CD4-positive, alpha-beta T cell treated with Interleukin-12 subunit alpha and Interleukin-12 subunit beta, for 1 hour (primary cell): ENCODE measurements at regions not wholly inside any gene's neighbourhood (a gene's known extent, or its start where the extent isn't known, plus 50 kb on each side); places are given as distances from the start of the nearest gene placed in this dataset.

Experiments
- DNase-seq: peaks from one replicate; pipeline ENCODE4 v3.0.0-alpha.2; 2020

DNA sequence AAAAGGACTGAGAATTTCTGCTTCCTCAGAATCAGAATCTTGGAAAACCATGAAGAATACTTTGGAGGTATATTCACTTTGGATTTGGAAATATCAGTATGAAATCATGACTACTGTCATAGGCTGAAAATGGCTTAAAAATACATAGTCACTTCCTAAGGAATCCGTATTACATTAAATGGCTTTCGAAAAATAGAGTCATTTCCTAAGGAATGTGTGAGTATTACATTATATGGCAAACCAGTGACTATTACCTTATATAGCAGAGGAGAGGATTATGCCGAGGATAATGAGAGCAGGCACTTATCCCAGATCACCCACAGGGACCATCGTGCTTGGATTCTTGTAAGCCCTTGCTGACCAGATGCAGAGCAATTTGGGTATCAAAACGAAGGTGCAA is 1471.8 kb downstream of the EFNB2 start:
- DNase-seq, result no peak

DNA sequence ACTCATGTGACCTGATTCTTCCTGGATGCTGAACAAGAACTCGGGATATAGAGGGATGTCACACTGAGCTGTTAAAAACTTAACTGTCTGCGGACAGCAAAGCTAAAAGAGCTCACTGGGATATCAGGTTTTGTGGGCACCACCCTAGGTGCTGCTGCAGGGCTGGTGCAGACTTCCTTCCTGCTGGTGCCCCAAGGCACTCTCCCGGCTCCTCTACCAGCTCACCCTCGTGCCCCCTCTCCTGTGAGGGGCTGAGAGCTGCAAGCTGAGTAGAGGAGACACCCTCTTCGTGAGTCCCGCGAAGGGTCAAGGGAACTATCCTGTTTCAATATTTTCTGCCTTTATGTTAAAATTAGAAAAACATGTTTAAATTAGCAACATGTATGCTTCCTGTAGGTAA is 1475.7 kb downstream of the EFNB2 start:
- no peak for DNase-seq

GRCh38 chr13:105058517-105058916 is 1476.9 kb downstream of the EFNB2 start:
- DNase-seq, result no peak

- no peak for DNase-seq
Observed at GRCh38 chr13:105052711-105053110, 1482.8 kb downstream of the EFNB2 start.

DNA sequence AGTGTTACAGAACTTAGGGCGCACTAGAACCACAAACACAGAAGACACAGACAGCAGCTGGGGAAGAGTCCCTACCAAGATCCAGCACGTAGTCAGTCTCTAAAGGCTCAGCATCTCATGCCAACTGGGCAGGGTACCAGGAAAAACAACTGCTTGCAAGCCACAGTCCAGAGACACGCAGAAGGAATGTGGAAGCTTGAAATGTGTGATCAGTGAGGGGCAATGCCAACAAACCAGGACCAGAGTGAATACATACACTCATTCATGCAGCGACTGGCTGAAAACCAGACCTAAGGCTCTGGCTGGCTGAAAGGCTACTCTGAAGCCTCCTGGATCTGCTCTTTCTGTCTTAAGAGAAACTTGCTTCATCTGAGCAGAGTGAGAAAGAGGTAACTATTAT is 1484.8 kb downstream of the EFNB2 start:
- no peak for DNase-seq

DNA sequence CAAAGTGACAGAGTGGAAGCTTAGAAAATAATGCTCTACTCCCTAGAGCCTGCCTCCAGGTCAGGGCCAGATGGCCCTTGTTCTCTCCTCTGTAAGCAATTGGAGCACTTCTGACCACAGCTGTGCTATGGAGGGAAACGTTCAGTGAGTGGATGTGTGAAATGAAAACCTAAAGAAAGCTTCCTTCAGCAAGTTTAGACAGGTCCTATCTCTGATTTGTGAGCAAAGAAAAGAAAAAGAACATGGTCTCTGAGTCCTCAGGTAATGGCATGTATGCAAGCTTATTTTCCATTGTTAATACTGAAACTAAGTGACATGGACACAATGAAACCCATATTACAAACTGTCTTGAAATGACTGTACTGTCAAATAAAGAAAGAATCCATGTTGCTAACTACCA is 1486.8 kb downstream of the EFNB2 start:
- no peak for DNase-seq

DNA sequence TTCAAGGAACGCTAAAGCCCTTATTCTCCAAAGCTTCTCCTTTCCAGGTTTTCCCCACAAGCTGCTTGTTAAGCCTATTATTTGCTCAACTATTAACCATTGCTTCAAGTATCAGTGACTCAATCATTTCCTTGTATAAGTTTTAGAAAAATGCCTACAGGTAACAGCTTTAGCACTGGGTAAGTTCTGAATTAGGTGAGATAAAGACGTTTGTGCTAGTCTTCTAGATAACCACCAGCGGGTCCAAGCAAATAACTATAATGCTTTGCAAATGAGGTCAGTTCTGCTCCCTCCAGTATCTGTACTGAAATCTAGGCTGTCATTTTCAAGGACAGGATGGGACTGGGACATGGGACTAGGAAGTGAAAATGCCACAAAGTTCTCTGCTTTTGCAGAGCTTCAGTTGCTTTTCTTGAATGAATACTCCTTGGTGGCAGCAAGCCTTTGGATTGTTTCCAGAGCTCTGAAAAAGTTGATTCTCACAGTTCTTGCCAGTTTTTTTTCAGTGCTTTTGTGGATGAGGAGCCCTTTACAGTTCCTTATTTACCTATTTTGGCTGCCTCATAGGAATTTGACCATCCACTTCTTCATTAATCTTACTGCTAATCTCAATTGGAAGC is 1487.7 kb downstream of the EFNB2 start:
- no peak for DNase-seq

DNA sequence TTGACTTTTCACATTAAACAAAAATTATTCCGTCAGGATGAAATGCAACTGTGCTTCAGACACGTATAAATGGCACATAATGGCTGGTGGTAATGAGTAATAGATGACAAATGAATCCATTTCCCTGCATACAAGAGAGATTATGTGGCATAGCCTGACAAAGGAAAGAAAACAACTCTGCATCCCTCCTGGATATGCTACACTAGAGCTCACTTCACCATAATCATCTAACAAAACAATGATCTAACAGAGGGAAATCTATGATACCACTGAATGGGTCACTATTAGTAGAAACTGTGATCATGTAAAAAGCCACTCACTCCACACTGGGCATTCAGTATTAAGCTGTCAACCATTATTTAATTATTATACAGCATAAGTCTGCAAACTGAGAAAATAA is 1498.4 kb downstream of the EFNB2 start:
- no peak for DNase-seq

- DNase-seq, result no peak
Observed at GRCh38 chr13:105035092-105035491, 1500.4 kb downstream of the EFNB2 start.

- no peak for DNase-seq
Observed at GRCh38 chr13:105033999-105034398, 1501.5 kb downstream of the EFNB2 start.

GRCh38 chr13:105031306-105031705 is 1504.2 kb downstream of the EFNB2 start:
- DNase-seq, result no peak

DNA sequence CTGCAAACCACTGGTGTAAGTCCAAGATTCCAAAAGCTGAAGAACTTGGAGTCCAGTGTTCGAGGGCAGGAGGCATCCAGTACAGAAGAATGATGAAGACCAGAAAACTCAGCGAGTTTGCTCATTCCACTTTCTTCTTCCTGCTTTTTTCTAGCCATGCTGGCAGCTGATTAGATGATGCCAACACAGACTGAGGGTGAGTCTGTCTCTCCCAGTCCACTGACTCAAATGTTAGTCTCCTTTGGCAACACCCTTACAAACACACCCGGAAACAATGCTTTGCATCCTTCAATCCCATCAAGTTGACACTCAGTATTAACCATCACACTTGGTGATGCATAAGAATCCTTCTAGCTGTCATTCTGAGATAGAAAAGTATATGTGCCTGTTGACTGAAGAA is 1504.6 kb downstream of the EFNB2 start:
- DNase-seq, result no peak

GRCh38 chr13:105019073-105019472 is 1516.4 kb downstream of the EFNB2 start:
- no peak for DNase-seq

DNA sequence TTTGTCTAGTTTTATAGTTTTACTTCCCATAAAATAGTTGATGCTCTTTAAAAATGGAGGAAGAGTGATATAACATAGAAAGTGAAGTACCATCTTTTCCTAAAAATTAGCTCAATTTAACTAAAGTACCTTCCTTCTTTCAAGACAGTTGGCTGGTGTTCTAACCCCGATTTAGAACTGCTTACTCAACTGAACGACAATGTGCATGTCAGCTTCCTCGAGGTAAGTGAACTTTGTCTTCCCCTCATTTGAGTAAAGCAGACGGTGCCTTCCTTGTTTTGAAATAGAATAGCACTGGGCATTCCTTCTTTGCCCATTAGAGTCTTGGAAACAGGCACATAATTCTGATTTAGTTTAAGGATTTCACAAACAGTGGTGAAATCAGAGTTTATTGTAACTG is 1519.2 kb downstream of the EFNB2 start:
- no peak for DNase-seq

DNA sequence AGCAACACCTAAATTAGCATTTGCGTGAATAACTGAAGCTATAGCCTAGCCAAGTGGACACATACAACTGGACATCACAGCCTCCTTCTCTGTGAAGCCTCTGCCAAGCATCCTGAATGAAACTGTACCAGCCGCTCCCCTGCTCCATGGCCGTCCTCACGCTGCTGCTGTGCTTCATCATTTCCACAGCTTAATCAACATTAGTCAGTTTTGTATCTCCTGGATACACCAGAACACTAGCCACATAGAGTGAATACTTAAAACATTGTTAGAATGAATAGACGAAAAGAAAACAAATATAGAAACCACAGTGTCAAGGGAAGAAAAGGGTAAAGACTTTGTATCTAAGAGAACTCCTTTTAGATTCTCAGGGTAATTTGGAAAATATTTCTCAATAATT is 1526.9 kb downstream of the EFNB2 start:
- DNase-seq, result no peak

GRCh38 chr13:105007166-105007808 is 1528.2 kb downstream of the EFNB2 start:
- DNase-seq, result no peak

DNA sequence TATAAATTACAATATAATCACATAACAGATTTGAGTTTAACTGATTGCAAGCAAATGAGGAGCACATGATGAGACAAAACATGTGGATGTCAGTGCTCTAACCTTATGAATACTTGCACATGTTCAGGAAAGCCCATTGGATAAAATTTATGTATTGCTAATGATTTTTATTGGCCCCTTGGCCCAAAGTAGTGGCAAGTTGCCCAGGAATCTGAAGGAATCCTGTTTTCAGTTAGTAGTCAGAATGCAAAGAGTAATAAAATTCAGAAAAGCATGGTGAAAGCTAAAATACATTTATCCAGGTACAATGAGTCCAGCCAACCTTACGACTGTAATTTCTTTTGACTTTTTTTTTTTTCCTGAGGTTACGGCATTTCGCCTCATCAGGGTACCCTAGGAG is 1539.4 kb downstream of the EFNB2 start:
- no peak for DNase-seq

DNA sequence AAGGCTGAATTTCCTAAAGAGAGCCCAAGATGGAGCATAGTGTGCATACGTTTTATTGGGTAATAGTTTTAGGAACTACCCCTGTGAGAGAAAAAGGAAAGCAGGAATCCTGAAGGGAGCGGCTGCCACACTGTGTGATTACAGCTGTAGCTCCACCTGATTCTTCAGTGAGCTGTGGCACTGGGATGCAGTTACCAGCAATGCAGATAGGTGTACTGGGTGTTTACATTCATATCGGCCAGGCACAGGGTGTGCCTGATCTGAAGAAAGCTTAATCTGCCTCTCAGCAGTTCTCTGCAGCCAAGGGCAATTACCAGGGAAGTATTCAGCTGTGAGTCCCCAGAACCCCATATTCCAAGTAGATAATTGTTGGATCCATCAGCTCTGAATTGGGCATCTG is 1541.8 kb downstream of the EFNB2 start:
- DNase-seq, result no peak

DNA sequence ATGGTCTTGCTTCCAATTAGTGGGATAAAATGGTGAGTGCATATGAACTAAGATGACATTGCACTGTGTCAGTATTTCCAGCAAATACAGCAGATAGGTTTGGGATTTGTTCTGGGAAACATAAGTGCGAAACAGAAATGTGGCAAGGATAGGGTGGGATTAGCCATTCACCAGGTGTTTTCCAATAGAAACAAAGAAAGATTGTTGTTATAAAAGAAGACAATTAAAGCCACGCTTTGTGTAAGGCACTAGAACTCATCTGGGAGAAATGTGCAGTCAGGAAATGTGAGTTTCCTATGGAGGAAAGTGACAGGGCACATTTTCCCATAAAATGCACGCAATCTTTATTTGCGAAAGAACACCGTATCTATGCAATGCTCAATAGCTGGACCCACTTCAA is 1547.8 kb downstream of the EFNB2 start:
- DNase-seq, result no peak

- peak; percentile 21 for DNase-seq
Observed at GRCh38 chr13:104984296-104984818, 1551.1 kb downstream of the EFNB2 start.

DNA sequence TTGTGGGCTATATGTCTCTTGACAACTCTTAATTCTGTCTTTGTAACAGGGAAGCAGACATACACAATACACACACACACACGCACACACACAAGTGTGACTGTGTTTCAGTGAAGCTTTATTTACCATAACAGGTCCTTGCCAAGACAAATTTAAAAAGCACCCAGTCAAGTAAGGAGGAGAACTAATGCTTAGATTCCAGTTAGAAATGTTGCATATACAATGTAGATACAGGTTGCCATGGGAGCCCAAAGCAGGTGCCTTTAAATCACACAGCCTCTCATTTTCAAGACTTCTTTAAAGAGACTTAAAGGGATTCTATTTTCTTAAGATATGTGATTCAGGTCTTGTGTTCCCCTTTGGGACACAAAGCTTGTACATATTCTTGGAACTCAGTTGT is 1551.9 kb downstream of the EFNB2 start:
- no peak for DNase-seq

DNA sequence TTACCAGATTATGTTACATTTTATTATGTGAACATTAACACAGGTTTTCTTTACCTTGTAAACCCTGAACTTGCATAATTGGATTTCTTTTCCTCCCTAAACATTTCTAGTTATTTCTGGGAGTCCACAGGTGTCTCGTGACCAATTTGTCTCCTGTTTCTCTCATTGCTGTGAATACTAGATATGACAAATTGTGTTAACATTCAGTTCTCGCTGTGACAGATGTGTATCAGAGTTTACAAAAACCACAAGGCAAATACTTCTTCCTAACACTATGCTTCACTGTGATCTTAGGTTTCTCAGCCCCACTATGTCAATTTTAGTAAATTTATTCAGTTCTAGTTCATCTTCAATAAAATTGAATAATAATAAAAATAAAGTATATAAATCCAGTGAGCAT is 1554.9 kb downstream of the EFNB2 start:
- no peak for DNase-seq

- DNase-seq, result no peak
Observed at GRCh38 chr13:104979281-104980030, 1556.0 kb downstream of the EFNB2 start.

- DNase-seq, result no peak
Observed at GRCh38 chr13:104976986-104977385, 1558.5 kb downstream of the EFNB2 start.
